COR-L47 (cell line): ENCODE measurements at regions not wholly inside any gene's neighbourhood (a gene's known extent, or its start where the extent isn't known, plus 50 kb on each side); places are given as distances from the start of the nearest gene placed in this dataset.

Source experiments
- DNase-seq: peaks from one replicate; lab custom pipeline; 2025; lab: John Stamatoyannopoulos, UW

DNA sequence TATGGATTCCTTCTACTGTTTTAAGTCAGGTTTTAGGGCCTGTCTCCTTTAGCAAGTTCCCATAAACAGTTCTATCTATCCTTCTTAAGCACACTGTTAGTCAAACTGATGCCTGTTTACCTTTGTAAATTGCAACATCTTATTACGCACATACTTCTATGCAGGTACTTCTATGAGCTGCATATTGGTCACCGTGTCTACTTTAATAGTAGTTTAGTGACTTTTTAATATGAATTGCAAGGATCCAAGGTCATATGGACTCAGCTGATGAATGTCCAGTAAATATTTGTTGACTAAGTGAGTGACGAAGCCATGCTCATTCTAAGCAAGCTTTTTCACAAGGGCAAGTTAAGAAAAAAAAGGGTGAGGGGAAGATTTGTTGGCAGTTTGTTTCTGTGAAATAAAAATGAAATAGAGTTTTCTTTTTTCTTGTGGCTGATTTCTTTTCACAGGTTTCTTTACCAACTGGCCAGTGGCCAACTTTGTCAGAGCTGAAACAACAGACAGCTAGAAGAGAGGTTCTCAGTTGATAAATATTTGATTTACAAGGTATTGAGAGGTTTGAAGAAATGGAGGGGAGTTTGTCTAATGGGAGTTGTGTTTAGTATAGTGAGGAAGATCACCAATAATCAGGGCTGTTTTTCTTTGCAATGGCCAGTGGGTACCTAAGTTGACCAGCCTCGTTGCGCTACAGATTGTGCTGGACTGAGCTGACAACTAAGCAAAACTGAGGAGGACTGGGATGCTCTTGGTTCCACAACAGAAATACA is 141.1 kb downstream of the SLC15A5 start:
- DNase-seq, result no peak

- DNase-seq, result no peak
Observed at GRCh38 chr12:16135323-16135722, 142.2 kb downstream of the SLC15A5 start.

- DNase-seq, result peak; percentile 18
Observed at GRCh38 chr12:16130343-16130742, 147.1 kb downstream of the SLC15A5 start.

DNA sequence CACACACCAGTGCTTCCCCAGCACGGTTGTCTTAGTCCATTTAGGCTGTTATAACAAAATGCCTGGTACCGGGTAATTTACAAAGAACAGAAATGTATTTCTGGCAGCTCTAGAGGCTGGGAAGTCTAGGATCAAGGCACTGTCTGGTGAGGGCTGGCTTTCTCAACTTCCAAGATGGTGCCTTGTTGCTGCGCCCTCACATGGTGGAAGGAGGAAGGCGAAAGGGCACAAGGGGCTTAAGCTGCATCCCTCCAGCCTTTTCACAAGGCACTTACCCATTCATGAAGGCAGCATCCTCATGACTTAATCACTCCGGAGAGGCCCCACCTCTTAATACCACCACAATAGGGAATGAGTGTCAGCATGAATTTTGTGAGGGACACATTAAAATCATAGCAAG is 155.5 kb downstream of the SLC15A5 start:
- no peak for DNase-seq

DNA sequence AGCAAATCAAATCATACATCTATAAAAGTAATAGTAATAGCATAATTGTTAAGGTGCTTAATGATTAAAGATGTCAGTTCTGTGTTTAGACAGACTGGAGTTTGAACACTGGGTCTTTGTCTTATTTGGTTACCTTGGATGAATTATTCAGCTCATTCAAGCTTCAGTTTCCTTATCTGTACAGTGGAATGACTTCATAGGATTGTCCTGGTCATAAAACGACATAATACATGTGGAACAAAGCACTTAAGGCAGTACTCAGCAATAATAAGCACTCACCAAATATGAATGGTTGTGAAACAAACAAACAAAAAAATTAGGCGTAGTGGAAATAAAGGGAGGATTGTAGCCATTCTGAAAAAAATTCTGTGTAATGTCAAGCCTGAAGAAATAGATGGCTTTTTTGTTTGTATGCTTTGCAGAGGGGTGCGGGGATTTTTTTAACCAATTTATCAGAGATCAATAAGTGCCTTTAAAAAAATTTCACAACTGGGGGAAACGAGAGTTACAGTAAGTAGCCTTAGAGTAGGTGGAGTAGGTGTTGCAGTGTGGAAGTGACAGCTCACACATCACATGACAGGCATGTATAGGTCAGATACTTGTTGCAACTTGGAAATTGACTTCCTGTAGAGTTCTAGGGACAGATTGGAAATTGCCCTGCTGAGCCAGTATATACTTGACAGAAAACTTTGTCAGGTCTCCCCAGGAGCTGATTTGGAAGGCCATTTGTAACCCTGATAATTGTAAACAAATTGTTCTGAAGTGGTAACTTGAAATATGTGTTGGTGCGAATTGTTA is 157.7 kb downstream of the SLC15A5 start:
- no peak for DNase-seq

GRCh38 chr12:16118586-16118985 is 158.9 kb downstream of the SLC15A5 start:
- no peak for DNase-seq

DNA sequence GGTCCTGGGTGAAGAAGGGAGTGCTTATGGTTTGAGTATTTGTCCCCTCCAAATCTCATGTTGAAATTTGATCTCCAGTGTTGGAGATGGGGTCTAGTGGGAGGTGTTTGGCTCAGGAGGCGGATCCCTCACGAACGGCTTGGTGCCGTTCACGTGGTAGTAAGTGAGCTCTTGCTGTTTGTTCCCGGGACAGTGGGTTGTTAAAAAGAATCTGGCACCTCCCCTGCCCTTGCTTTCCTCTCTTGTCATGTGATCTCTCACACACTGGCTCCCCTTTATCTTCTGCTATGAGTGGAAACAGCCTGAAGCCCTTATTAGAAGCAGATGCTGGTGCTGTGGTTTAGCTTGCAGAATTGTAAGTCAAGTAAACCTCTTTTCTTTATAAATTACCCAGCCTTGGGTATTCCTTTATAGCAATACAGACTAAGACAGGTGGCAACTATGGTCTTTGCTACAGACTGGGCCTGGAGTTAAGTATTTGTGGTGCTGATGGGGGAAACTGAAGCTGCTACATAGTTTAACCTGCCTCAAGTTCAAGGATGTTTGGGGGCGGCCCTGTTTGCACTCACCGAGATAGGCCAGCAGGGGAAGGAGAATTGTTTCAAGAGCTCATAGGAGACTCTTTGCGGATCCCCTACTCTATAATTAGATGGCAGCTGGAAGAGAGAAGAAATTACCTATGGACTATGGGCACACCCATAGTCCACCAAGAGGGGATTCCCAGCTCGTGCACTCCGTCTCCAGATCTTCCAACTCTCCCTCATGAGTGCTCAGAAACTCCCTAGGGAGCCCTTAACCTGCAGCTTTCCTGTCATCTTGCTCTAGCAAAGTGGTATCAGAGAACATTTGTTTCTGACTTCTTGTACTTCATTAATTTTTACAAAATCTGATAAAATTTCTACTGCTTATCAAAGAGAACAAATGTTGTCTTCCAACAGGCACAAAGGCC is 164.6 kb downstream of the SLC15A5 start:
- DNase-seq, result no peak

GRCh38 chr12:16112130-16112529 is 165.4 kb downstream of the SLC15A5 start:
- no peak for DNase-seq

DNA sequence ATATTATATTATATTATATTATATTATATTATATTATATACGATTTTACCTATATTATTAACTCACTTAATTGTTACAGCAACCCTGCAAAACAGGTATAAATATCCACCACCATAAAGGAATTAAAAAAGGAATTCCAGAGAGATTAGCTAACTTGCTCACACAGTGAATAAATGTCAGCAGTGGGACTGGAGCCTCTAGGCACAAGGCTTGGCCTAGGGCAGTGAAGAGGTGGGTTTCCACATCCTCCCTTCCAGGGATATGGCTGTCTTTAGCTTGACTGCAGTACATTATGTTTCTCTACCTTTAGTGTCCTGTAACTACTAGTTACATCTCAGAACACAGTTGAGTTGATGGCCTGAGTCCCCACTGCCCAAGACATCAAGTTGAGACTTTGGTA is 166.9 kb downstream of the SLC15A5 start:
- no peak for DNase-seq

GRCh38 chr12:16103851-16104250 is 173.6 kb downstream of the SLC15A5 start:
- no peak for DNase-seq

GRCh38 chr12:16100206-16100605 is 177.3 kb downstream of the SLC15A5 start:
- DNase-seq, result no peak

- DNase-seq, result no peak
Observed at GRCh38 chr12:16096273-16096849, 181.1 kb downstream of the SLC15A5 start.

DNA sequence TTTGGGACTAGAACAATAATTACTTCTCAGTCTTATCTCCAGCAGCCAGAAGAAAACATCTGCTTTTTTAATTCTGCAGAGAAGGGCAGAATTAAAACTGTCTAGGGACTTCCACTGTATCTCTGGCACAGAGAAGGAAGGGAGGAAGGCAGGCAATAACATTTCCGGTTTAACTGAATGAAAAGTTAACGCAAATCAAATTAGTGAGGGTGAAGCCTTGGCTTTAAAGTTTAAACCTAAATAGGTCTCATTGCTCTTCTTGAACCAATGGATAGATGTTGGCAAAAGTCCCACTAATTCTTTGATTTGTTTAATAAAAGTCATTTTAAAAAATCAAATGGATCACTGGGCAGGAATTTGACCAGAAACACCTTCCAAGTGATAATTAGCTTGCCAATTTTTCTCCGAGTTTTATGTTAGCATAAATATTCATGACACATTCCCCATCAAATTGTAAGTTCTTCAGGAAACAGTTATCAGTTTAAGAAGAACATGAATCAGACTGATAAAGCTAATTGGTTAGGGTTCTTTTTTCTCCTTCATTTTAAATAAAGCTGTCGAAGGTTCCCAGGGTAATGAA is 181.9 kb downstream of the SLC15A5 start:
- no peak for DNase-seq

- DNase-seq, result no peak
Observed at GRCh38 chr12:16094437-16094836, 183.0 kb downstream of the SLC15A5 start.

GRCh38 chr12:16093825-16094224 is 182.7 kb downstream of the DERA start:
- DNase-seq, result no peak

DNA sequence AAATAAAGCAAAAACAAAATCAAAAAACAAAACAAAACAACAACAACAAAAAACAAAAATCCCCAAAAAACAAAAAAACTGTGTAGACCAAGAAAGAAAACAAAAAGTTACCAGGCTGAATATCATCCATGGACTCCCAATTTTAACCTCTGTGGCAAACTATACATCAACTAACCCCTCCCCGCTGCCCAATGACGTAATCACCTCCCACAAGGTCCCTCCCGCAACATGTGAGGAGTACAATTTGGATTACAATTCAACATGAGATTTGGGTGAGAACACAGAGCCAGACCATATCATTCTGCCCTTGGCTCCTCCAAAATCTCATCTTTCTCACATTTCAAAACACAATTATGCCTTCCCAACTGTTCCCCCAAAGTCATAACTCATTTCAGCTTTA is 179.8 kb downstream of the DERA start:
- no peak for DNase-seq

- no peak for DNase-seq
Observed at GRCh38 chr12:16088421-16088820, 177.3 kb downstream of the DERA start.
